SK-N-SH (cell line): ENCODE measurements at regions not wholly inside any gene's neighbourhood (a gene's known extent, or its start where the extent isn't known, plus 50 kb on each side); places are given as distances from the start of the nearest gene placed in this dataset.

Source experiments
- CTCF ChIA-PET: fragments of 300-600, 350-600 bp; formaldehyde crosslinking; extraction: SDS; loops from one replicate; lab custom pipeline; 2021; lab: Yijun Ruan, JAX
- POLR2A ChIA-PET: fragments of 350-600 bp; sonication (Branson Sonifier 250); formaldehyde crosslinking; extraction: SDS; loops from one replicate; lab custom pipeline; 2020; ENCODE audit warnings: antibody characterized with exemption, inconsistent platforms; lab: Yijun Ruan, JAX
- DNase-seq: peaks from one replicate; pipeline ENCODE4 v3.0.0; 2012
- H2AFZ ChIP-seq: fragments of 200-600 bp; sonication (generic); 2 replicates; pipeline ENCODE4 v1.8.1; 2016; ENCODE audit warnings: antibody characterized with exemption, mild to moderate bottlenecking, low read depth
- H3F3A ChIP-seq: fragments of 200-600 bp; sonication (generic); replicated peaks from 2 replicates; pipeline ENCODE3; 2016; ENCODE audit warnings: antibody characterized with exemption, mild to moderate bottlenecking; ENCODE audit not compliant: insufficient read depth
- H3K27ac ChIP-seq, 2 experiments: fragments of 200-500 bp in 1 of 2; fragments of 200-600 bp in 1 of 2; sonication (Bioruptor generic) in 1 of 2; sonication (generic), shearing (Covaris generic) in 1 of 2; 2 replicates each; pipeline versions ENCODE4 v1.5.1 to v1.6.1; 2014 to 2016; ENCODE audit warnings: low read depth in 2 of 2, inconsistent platforms in 1 of 2, low read length in 1 of 2, mild to moderate bottlenecking in 1 of 2, mixed read lengths in 1 of 2
- H3K27me3 ChIP-seq: fragments of 200-600 bp; sonication (generic), shearing (Covaris generic); 2 replicates; pipeline ENCODE4 v1.6.1; 2016; ENCODE audit warnings: mixed run types; ENCODE audit not compliant: insufficient read depth
- H3K36me3 ChIP-seq, 2 experiments: fragments of 200-500 bp in 1 of 2; fragments of 200-600 bp in 1 of 2; sonication (Bioruptor generic) in 1 of 2; sonication (generic) in 1 of 2; replicated peaks in 1 of 2; 2 replicates each; pipeline versions ENCODE3 to v1.5.1; 2014 to 2016; ENCODE audit warnings: low read length in 1 of 2, mild to moderate bottlenecking in 1 of 2; ENCODE audit not compliant: insufficient read depth in 2 of 2, control insufficient read depth in 1 of 2
- H3K4me1 ChIP-seq, 2 experiments: fragments of 200-500 bp in 1 of 2; fragments of 200-600 bp in 1 of 2; sonication (Bioruptor generic) in 1 of 2; sonication (generic), shearing (Covaris generic) in 1 of 2; 2 replicates each; pipeline versions ENCODE4 v1.5.1 to v1.6.1; 2014 to 2016; ENCODE audit warnings: low read depth in 1 of 2, low read length in 1 of 2, mixed run types in 1 of 2; ENCODE audit not compliant: insufficient read depth in 2 of 2, control insufficient read depth in 1 of 2
- H3K4me2 ChIP-seq: fragments of 200-600 bp; sonication (generic), shearing (Covaris generic); 2 replicates; pipeline ENCODE4 v1.6.1; 2017; ENCODE audit warnings: mixed run types
- H3K4me3 ChIP-seq, 2 experiments: fragments of 200-500 bp in 1 of 2; fragments of 200-600 bp in 1 of 2; sonication (Bioruptor generic) in 1 of 2; sonication (generic), shearing (Covaris generic) in 1 of 2; 2 replicates each; pipeline versions ENCODE4 v1.5.1 to v1.8.1; 2014 to 2016; ENCODE audit warnings: low read depth in 2 of 2, inconsistent platforms in 1 of 2, low read length in 1 of 2, mild to moderate bottlenecking in 1 of 2, mixed read lengths in 1 of 2, moderate library complexity in 1 of 2
- H3K79me2 ChIP-seq: fragments of 200-600 bp; sonication (generic); 2 replicates; pipeline ENCODE4 v1.8.1; 2017; ENCODE audit warnings: mild to moderate bottlenecking; ENCODE audit not compliant: insufficient read depth
- H3K9ac ChIP-seq: fragments of 200-600 bp; sonication (generic); 2 replicates; pipeline ENCODE4 v1.6.1; 2017; ENCODE audit warnings: mixed run types
- H3K9me2 ChIP-seq: fragments of 200-600 bp; sonication (generic); 2 replicates; pipeline ENCODE4 v1.6.1; 2017; ENCODE audit warnings: mixed run types
- H3K9me3 ChIP-seq: fragments of 200-600 bp; sonication (generic); 2 replicates; pipeline ENCODE4 v1.6.1; 2017; ENCODE audit warnings: mixed run types, mild to moderate bottlenecking, moderate library complexity
- H4K20me1 ChIP-seq: fragments of 200-600 bp; sonication (generic); 2 replicates; pipeline ENCODE4 v1.6.1; 2017; ENCODE audit warnings: mild to moderate bottlenecking, mixed run types; ENCODE audit not compliant: insufficient read depth
- CHD2 ChIP-seq: fragments of 150-350 bp; IDR thresholded peaks from 2 replicates; pipeline ENCODE4 v1.6.1; 2018; ENCODE audit warnings: low read length; ENCODE audit not compliant: partially characterized antibody
- ELF1 ChIP-seq: IDR thresholded peaks from 2 replicates; pipeline ENCODE4 v1.4.0; 2012
- EP300 ChIP-seq, 2 experiments: IDR thresholded peaks; 2 replicates each; pipeline versions ENCODE4 v1.4.0 to v1.6.1; 2012; ENCODE audit warnings: borderline replicate concordance in 1 of 2, low read depth in 1 of 2, low read length in 1 of 2
- FOXJ3 ChIP-seq: sonication (generic); formaldehyde crosslinking; IDR thresholded peaks from 2 replicates; pipeline ENCODE4 v1.5.1; 2020; ENCODE audit warnings: mild to moderate bottlenecking, missing genetic modification reagents
- FOXM1 ChIP-seq: IDR thresholded peaks from 2 replicates; pipeline ENCODE4 v1.4.0; 2012; ENCODE audit warnings: low read depth, mild to moderate bottlenecking
- IRF3 ChIP-seq: fragments of 150-350 bp; IDR thresholded peaks from 2 replicates; pipeline ENCODE4 v1.6.1; 2016; ENCODE audit warnings: mild to moderate bottlenecking, low read depth, low read length
- JUND ChIP-seq: IDR thresholded peaks from 2 replicates; pipeline ENCODE4 v1.4.0; 2012
- MEF2A ChIP-seq: IDR thresholded peaks from 2 replicates; pipeline ENCODE4 v1.4.0; 2012; ENCODE audit warnings: low read depth, borderline replicate concordance
- PBX3 ChIP-seq: IDR thresholded peaks from 2 replicates; pipeline ENCODE4; 2012
- POLR2AphosphoS5 ChIP-seq: IDR thresholded peaks from 2 replicates; pipeline ENCODE4 v1.6.1; 2012; ENCODE audit warnings: low read depth, low read length
- RAD21 ChIP-seq: IDR thresholded peaks from 2 replicates; pipeline ENCODE4 v1.6.1; 2012; ENCODE audit warnings: mild to moderate bottlenecking, low read length
- RCOR1 ChIP-seq: fragments of 150-350 bp; IDR thresholded peaks from 2 replicates; pipeline ENCODE4 v1.6.1; 2017; ENCODE audit warnings: antibody characterized with exemption, low read length
- RFX5 ChIP-seq: IDR thresholded peaks from 2 replicates; pipeline ENCODE4 v1.6.1; 2012; ENCODE audit warnings: mild to moderate bottlenecking, improper control_type of control experiment, low read length
- RXRA ChIP-seq: IDR thresholded peaks from 2 replicates; pipeline ENCODE4 v1.4.0; 2012; ENCODE audit warnings: low read depth, mild to moderate bottlenecking, borderline replicate concordance
- SIN3A ChIP-seq: IDR thresholded peaks from 2 replicates; pipeline ENCODE4 v1.6.1; 2012; ENCODE audit warnings: low read depth, mild to moderate bottlenecking, low read length, moderate library complexity, borderline replicate concordance
- SMC3 ChIP-seq: IDR thresholded peaks from 2 replicates; pipeline ENCODE4 v1.6.1; 2012; ENCODE audit warnings: low read depth, low read length, improper control_type of control experiment
- TCF12 ChIP-seq: IDR thresholded peaks from 2 replicates; pipeline ENCODE4 v1.4.0; 2012
- USF1 ChIP-seq: IDR thresholded peaks from 2 replicates; pipeline ENCODE4 v1.4.0; 2012; ENCODE audit warnings: low read depth, borderline replicate concordance
- ZBTB33 ChIP-seq: IDR thresholded peaks from 2 replicates; pipeline ENCODE4 v1.4.0; 2012; ENCODE audit warnings: low read depth, borderline replicate concordance
- WGBS: methylation state at CpG from one replicate; pipeline ENCODE4 v1.1.6; 2017; ENCODE audit warnings: low lambda C conversion rate; 5-methylcytosine and 5-hydroxymethylcytosine counted together

- no peak for TF ChIP-seq RXRA
- no peak for TF ChIP-seq ELF1
- TF ChIP-seq PBX3, result no peak
- TF ChIP-seq FOXM1, result no peak
- TF ChIP-seq POLR2AphosphoS5, result no peak
- no peak for TF ChIP-seq ZBTB33
- no peak for TF ChIP-seq SMC3
- no peak for TF ChIP-seq EP300 (IDR thresholded peaks at IDR 0.05; ENCODE audit: borderline replicate concordance in 1 of 2, low read depth in 1 of 2, low read length in 1 of 2)
- TF ChIP-seq RCOR1, result no peak
- TF ChIP-seq SIN3A, result no peak
- no peak for TF ChIP-seq USF1
- TF ChIP-seq MEF2A, result no peak
- DNase-seq, result no peak
- Histone ChIP-seq H3F3A (no peaks in the 10 kb centered on the region), H3K4me2 (no peak overlapping the region), H3K27me3 (no peaks in the 10 kb centered on the region), H3K4me3 (no peak overlapping the region), H3K79me2 (no peaks in the 10 kb centered on the region), H3K36me3 (no peaks in the 10 kb centered on the region), H3K4me1 (no peaks in the 10 kb centered on the region), H3K9ac (no peak overlapping the region), H2AFZ (no peak overlapping the region), H3K9me3 (0 out of 2 replicates have a peak, but pooled peaks cover 6% of the 10 kb centered on the region), H3K9me2 (no peaks in the 10 kb centered on the region), H4K20me1 (no peaks in the 10 kb centered on the region), H3K27ac (no peak overlapping the region)
- 13% methylated on average over 2 of the region's 2 CpGs for WGBS
- CTCF ChIA-PET, result no interaction called here
- POLR2A ChIA-PET, result no interaction called here
Measured at GRCh38 chr7:109021390-109021789, 451.7 kb downstream of the DNAJB9 start.

GRCh38 chr7:109029866-109030265, 460.2 kb downstream of the DNAJB9 start:
- H3K27ac ChIP-seq, result no peak overlapping the region
- DNase-seq, result no peak
- no peaks in the 10 kb centered on the region for H3K27me3 ChIP-seq
- H3K79me2 ChIP-seq, result no peaks in the 10 kb centered on the region
- ChIA-PET CTCF (no interaction called here), POLR2A (no interaction called here)
- H3K9ac ChIP-seq, result no peak overlapping the region
- 31% methylated on average over 3 of the region's 3 CpGs for WGBS
- TF ChIP-seq PBX3, result no peak
- TF ChIP-seq RAD21, result no peak
- no peak for TF ChIP-seq SMC3
- no peak for TF ChIP-seq IRF3
- no peak for TF ChIP-seq USF1
- TF ChIP-seq CHD2, result no peak
- TF ChIP-seq JUND, result no peak
- TF ChIP-seq FOXJ3 (CRISPR knock-in tag), result no peak
- TF ChIP-seq RFX5, result no peak
- no peak for TF ChIP-seq SIN3A
- no peak for TF ChIP-seq MEF2A
- no peak for TF ChIP-seq EP300 (IDR thresholded peaks at IDR 0.05; ENCODE audit: borderline replicate concordance in 1 of 2, low read depth in 1 of 2, low read length in 1 of 2)
- no peak for TF ChIP-seq TCF12
- H3F3A ChIP-seq, result no peaks in the 10 kb centered on the region
- no peak overlapping the region for H3K4me3 ChIP-seq
- H3K9me3 ChIP-seq, result no peaks in the 10 kb centered on the region
- H3K36me3 ChIP-seq, result no peaks in the 10 kb centered on the region
- no peak overlapping the region for H2AFZ ChIP-seq
- no peaks in the 10 kb centered on the region for H3K4me1 ChIP-seq
- no peaks in the 10 kb centered on the region for H4K20me1 ChIP-seq
- H3K9me2 ChIP-seq, result no peaks in the 10 kb centered on the region
- no peak overlapping the region for H3K4me2 ChIP-seq
